K562 (cell line): ENCODE measurements at regions not wholly inside any gene's neighbourhood (a gene's known extent, or its start where the extent isn't known, plus 50 kb on each side); places are given as distances from the start of the nearest gene placed in this dataset.

Experiments
- ELF1 ChIP-seq: fragments of 200-800 bp; sonication (Bioruptor generic); IDR thresholded peaks from 2 replicates; pipeline ENCODE4 v1.6.1; 2016; ENCODE audit warnings: missing genetic modification characterization, missing compliant biosample characterization
- HDAC2 ChIP-seq: fragments of 450-650 bp; IDR thresholded peaks from 2 replicates; pipeline ENCODE4 v1.6.1; 2016; ENCODE audit warnings: mild to moderate bottlenecking
- HDAC3 ChIP-seq: fragments of 450-650 bp; IDR thresholded peaks from 2 replicates; pipeline ENCODE4 v1.6.1; 2018; ENCODE audit warnings: borderline replicate concordance, mild to moderate bottlenecking, moderate library complexity; ENCODE audit not compliant: partially characterized antibody
- LEF1 ChIP-seq: fragments of 450-650 bp; IDR thresholded peaks from 2 replicates; pipeline ENCODE4 v1.6.1; 2016; ENCODE audit warnings: mild to moderate bottlenecking
- MAZ ChIP-seq, 2 experiments: fragments of 450-650 bp in 1 of 2; sonication (generic) in 1 of 2; formaldehyde crosslinking; IDR thresholded peaks in 1 of 2; conservative IDR thresholded peaks in 1 of 2; 2 replicates each; pipeline versions ENCODE4 v1.4.0 to v1.5.0; 2020; ENCODE audit warnings: mild to moderate bottlenecking in 1 of 2, missing genetic modification reagents in 1 of 2
- NCOA2 ChIP-seq, 2 experiments: fragments of 450-650 bp; IDR thresholded peaks; 2 replicates each; pipeline ENCODE4 v1.6.1; 2018; ENCODE audit warnings: mild to moderate bottlenecking in 2 of 2, moderate library complexity in 1 of 2; ENCODE audit not compliant: partially characterized antibody in 2 of 2
- NR2C2 ChIP-seq, 2 experiments: fragments of 200-800 bp in 1 of 2; sonication (Bioruptor generic) in 1 of 2; sonication (generic) in 1 of 2; formaldehyde crosslinking in 1 of 2; IDR thresholded peaks; 2 replicates each; pipeline versions ENCODE4 v1.6.1 to v1.8.0; 2016 to 2022; ENCODE audit warnings: mild to moderate bottlenecking in 1 of 2, missing compliant biosample characterization in 1 of 2, missing genetic modification characterization in 1 of 2, missing genetic modification reagents in 1 of 2
- POLR2AphosphoS5 ChIP-seq: IDR thresholded peaks from 2 replicates; pipeline ENCODE4 v1.6.1; 2011; ENCODE audit warnings: mild to moderate bottlenecking, low read depth, low read length, moderate library complexity; ENCODE audit not compliant: control insufficient read depth, insufficient read depth
- SRF ChIP-seq, 2 experiments: fragments of 250-450, 450-650 bp in 1 of 2; sonication (Bioruptor Pico) in 1 of 2; sonication (generic) in 1 of 2; formaldehyde crosslinking; IDR thresholded peaks; 2 replicates each; pipeline versions ENCODE4 v1.5.0 to v1.5.1; 2020 to 2022; ENCODE audit warnings: mild to moderate bottlenecking in 1 of 2, missing genetic modification reagents in 1 of 2
- TF ChIP-seq, protein P1 (sequence below), 2 experiments: fragments of 450-650 bp in 1 of 2; sonication (generic) in 1 of 2; formaldehyde crosslinking in 1 of 2; IDR thresholded peaks; 2 replicates each; pipeline versions ENCODE4 v1.7.1 to v1.9.0; 2016 to 2022; ENCODE audit warnings: inconsistent platforms in 1 of 2, mild to moderate bottlenecking in 1 of 2, missing genetic modification reagents in 1 of 2
- TF ChIP-seq, protein P2 (sequence below): fragments of 250-450 bp; sonication (Bioruptor Pico); IDR thresholded peaks from 2 replicates; pipeline ENCODE4 v1.8.0; 2021; ENCODE audit warnings: mild to moderate bottlenecking, moderate library complexity
- TF ChIP-seq, protein P3 (sequence below): fragments of 150-350 bp; conservative IDR thresholded peaks from 2 replicates; pipeline ENCODE4 v1.6.1; 2014; ENCODE audit warnings: low read length

DNA sequence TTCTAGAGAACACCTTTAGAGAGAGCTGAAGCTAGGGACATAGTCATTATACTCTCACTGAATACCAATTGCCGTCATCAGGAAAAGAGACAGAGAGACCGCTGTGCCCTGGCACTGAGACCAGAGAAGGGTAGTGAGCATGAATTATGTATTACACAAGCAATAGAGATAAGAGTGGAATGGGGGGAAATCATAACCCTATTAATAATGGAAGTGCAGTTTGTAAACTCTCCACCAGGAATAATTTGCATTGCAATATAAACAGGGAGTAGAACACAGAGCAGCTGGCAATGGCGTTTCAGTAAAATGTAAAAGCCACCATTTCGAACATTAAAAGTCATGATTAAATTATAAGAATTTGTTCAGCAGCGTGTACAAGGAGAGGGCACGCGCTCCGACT is 244.5 kb downstream of the MAFB start:
- TF ChIP-seq SRF (CRISPR knock-in tag; IDR thresholded peaks at IDR 0.05) (no peak), NCOA2 (IDR thresholded peaks at IDR 0.05; ENCODE audit: partially characterized antibody in 2 of 2) (no peak), NR2C2 (CRISPR knock-in tag; IDR thresholded peaks at IDR 0.05) (no peak), NR2C2 (tag; IDR thresholded peaks at IDR 0.05) (no peak), POLR2AphosphoS5 (no peak), HDAC3 (no peak), MAZ (CRISPR knock-in tag; conservative IDR thresholded peaks at IDR 0.05 in 1 of 2, IDR thresholded peaks at IDR 0.05 in 1 of 2) (no peak), ELF1 (no peak), LEF1 (no peak), HDAC2 (no peak)
- TF ChIP-seq, protein P1, sequence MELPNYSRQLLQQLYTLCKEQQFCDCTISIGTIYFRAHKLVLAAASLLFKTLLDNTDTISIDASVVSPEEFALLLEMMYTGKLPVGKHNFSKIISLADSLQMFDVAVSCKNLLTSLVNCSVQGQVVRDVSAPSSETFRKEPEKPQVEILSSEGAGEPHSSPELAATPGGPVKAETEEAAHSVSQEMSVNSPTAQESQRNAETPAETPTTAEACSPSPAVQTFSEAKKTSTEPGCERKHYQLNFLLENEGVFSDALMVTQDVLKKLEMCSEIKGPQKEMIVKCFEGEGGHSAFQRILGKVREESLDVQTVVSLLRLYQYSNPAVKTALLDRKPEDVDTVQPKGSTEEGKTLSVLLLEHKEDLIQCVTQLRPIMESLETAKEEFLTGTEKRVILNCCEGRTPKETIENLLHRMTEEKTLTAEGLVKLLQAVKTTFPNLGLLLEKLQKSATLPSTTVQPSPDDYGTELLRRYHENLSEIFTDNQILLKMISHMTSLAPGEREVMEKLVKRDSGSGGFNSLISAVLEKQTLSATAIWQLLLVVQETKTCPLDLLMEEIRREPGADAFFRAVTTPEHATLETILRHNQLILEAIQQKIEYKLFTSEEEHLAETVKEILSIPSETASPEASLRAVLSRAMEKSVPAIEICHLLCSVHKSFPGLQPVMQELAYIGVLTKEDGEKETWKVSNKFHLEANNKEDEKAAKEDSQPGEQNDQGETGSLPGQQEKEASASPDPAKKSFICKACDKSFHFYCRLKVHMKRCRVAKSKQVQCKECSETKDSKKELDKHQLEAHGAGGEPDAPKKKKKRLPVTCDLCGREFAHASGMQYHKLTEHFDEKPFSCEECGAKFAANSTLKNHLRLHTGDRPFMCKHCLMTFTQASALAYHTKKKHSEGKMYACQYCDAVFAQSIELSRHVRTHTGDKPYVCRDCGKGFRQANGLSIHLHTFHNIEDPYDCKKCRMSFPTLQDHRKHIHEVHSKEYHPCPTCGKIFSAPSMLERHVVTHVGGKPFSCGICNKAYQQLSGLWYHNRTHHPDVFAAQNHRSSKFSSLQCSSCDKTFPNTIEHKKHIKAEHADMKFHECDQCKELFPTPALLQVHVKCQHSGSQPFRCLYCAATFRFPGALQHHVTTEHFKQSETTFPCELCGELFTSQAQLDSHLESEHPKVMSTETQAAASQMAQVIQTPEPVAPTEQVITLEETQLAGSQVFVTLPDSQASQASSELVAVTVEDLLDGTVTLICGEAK (IDR thresholded peaks at IDR 0.05), result no peak
- TF ChIP-seq, protein P1 (CRISPR knock-in tag; IDR thresholded peaks at IDR 0.05), result no peak
- TF ChIP-seq, protein P2, sequence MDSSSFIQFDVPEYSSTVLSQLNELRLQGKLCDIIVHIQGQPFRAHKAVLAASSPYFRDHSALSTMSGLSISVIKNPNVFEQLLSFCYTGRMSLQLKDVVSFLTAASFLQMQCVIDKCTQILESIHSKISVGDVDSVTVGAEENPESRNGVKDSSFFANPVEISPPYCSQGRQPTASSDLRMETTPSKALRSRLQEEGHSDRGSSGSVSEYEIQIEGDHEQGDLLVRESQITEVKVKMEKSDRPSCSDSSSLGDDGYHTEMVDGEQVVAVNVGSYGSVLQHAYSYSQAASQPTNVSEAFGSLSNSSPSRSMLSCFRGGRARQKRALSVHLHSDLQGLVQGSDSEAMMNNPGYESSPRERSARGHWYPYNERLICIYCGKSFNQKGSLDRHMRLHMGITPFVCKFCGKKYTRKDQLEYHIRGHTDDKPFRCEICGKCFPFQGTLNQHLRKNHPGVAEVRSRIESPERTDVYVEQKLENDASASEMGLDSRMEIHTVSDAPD (CRISPR knock-in tag), result no peak
- TF ChIP-seq, protein P3, sequence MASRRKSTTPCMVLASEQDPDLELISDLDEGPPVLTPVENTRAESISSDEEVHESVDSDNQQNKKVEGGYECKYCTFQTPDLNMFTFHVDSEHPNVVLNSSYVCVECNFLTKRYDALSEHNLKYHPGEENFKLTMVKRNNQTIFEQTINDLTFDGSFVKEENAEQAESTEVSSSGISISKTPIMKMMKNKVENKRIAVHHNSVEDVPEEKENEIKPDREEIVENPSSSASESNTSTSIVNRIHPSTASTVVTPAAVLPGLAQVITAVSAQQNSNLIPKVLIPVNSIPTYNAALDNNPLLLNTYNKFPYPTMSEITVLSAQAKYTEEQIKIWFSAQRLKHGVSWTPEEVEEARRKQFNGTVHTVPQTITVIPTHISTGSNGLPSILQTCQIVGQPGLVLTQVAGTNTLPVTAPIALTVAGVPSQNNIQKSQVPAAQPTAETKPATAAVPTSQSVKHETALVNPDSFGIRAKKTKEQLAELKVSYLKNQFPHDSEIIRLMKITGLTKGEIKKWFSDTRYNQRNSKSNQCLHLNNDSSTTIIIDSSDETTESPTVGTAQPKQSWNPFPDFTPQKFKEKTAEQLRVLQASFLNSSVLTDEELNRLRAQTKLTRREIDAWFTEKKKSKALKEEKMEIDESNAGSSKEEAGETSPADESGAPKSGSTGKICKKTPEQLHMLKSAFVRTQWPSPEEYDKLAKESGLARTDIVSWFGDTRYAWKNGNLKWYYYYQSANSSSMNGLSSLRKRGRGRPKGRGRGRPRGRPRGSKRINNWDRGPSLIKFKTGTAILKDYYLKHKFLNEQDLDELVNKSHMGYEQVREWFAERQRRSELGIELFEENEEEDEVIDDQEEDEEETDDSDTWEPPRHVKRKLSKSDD, result no peak
